Activated B cell treated with CpG ODN at 0.5 μM for 24 hours (primary cell): ENCODE measurements at regions not wholly inside any gene's neighbourhood (a gene's known extent, or its start where the extent isn't known, plus 50 kb on each side); places are given as distances from the start of the nearest gene placed in this dataset.

Experiments used
- ATAC-seq: fragments of 200-7000 bp; cut with Tn5 transposase; one replicate; pipeline ENCODE4 v1.10.0; 2021; ENCODE audit warnings: low read depth, mild to moderate bottlenecking, moderate library complexity
- CTCF ChIA-PET: fragments of 350-600 bp; sonication (Branson Sonifier 250); formaldehyde crosslinking; loops from one replicate; lab custom pipeline; 2021; ENCODE audit warnings: antibody characterized with exemption; lab: Charles Lee
- POLR2A ChIA-PET: fragments of 350-600 bp; sonication (Branson Sonifier 250); formaldehyde crosslinking; loops from one replicate; lab custom pipeline; 2021; ENCODE audit warnings: antibody characterized with exemption; lab: Charles Lee
- DNase-seq: peaks from one replicate; pipeline ENCODE4 v3.0.0; 2022
- H3K27ac Mint-ChIP-seq: one replicate; pipeline ENCODE4 v1.8.0; 2020; ENCODE audit warnings: mixed read lengths
- H3K27me3 Mint-ChIP-seq: one replicate; pipeline ENCODE4 v1.8.0; 2021; ENCODE audit warnings: mixed read lengths
- H3K36me3 Mint-ChIP-seq: one replicate; pipeline ENCODE4 v1.8.0; 2021; ENCODE audit warnings: low read depth, mixed read lengths
- H3K4me1 Mint-ChIP-seq: one replicate; pipeline ENCODE4 v1.8.0; 2021; ENCODE audit warnings: mixed read lengths
- H3K4me3 Mint-ChIP-seq: one replicate; pipeline ENCODE4 v1.8.0; 2020; ENCODE audit warnings: mild to moderate bottlenecking, mixed read lengths
- H3K9me3 Mint-ChIP-seq: one replicate; pipeline ENCODE4 v1.8.0; 2020; ENCODE audit warnings: mixed read lengths
- intact Hi-C: fragments of 100-400 bp; cut with micrococcal nuclease; formaldehyde crosslinking; loops from one replicate; pipeline ENCODE4 v1.15.1; 2024
- TF ChIP-seq, protein P1 (sequence below): fragments of 200-600 bp; IDR thresholded peaks from one replicate; pipeline ENCODE4 v1.8.0; 2022; ENCODE audit warnings: antibody characterized with exemption, mild to moderate bottlenecking

DNA sequence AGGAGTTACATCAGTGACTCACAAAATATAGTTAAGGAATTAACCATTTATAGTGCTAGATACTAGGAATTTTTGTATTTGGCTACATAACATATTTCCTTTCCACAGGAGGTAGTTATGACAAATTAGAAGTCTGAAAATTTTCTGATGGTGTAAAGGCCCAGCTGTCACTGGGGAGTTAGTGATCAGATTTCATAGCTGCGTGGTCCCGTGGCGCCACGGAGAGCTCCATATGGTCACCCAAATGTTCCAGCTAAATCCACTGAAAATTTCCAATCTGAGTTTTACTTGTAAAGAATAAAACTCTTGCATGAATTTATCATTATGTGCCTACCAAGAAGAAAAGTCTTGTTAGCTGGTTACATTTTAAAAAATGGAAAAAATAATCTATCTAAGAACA is 368.9 kb upstream of the PLSCR5 start:
- no peaks in the 10 kb centered on the region for H3K27me3 Mint-ChIP-seq
- peaks cover 3% of the 10 kb centered on the region for H3K9me3 Mint-ChIP-seq
- ATAC-seq (no peak), DNase-seq (no peak)
- H3K4me3 Mint-ChIP-seq = no peak overlapping the region
- ChIA-PET CTCF (no interaction called here), POLR2A (no interaction called here)
- H3K27ac Mint-ChIP-seq = no peak overlapping the region
- H3K36me3 Mint-ChIP-seq = no peaks in the 10 kb centered on the region
- intact Hi-C loops = no loop called here
- TF ChIP-seq, protein P1, sequence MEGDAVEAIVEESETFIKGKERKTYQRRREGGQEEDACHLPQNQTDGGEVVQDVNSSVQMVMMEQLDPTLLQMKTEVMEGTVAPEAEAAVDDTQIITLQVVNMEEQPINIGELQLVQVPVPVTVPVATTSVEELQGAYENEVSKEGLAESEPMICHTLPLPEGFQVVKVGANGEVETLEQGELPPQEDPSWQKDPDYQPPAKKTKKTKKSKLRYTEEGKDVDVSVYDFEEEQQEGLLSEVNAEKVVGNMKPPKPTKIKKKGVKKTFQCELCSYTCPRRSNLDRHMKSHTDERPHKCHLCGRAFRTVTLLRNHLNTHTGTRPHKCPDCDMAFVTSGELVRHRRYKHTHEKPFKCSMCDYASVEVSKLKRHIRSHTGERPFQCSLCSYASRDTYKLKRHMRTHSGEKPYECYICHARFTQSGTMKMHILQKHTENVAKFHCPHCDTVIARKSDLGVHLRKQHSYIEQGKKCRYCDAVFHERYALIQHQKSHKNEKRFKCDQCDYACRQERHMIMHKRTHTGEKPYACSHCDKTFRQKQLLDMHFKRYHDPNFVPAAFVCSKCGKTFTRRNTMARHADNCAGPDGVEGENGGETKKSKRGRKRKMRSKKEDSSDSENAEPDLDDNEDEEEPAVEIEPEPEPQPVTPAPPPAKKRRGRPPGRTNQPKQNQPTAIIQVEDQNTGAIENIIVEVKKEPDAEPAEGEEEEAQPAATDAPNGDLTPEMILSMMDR = no peak
- no peaks in the 10 kb centered on the region for H3K4me1 Mint-ChIP-seq

DNA sequence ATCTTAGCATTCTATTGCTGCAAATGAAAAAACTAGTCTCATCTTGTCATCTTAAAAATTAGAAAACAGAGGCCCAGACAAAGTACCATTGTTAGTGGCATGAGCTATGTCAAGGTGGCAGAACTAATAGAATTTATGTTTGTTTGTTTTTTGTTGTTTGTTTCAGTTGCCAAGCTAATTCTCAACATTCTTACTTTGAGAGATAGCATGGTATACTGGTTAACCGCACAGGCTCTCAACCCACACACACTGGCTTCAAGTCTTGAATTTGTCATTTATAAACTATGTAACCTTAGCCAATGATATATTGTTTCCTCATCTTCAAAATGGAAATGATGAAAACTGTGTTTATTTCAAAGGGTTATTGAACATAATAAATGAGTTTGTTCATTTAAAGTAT is 367.6 kb upstream of the PLSCR5 start:
- Mint-ChIP-seq H3K4me3 (no peak overlapping the region), H3K27me3 (no peaks in the 10 kb centered on the region), H3K9me3 (peaks cover 6% of the 10 kb centered on the region), H3K36me3 (no peaks in the 10 kb centered on the region), H3K27ac (no peak overlapping the region), H3K4me1 (no peaks in the 10 kb centered on the region)
- ATAC-seq (no peak), DNase-seq (no peak)
- ChIA-PET CTCF (no interaction called here), POLR2A (no interaction called here)
- TF ChIP-seq, protein P1 = no peak
- intact Hi-C loops = no loop called here

DNA sequence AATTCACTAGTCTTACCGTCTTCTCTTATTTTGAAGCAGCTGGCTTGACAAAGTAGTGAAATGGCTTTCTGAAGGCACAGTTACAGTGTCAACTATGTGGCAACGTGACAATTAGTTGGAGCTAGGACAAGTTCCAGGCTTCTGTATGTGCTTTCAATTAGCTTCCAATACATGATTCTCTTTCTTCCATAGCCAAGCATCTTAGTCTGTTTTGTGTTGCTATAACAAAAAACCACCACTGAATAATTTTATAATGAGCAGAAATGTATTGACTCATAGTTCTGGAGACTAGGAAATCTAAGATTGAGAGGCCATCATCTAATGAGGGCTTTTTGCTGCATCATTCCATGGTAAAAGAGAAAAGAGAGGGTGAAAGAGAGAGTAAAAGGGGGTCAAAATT is 365.1 kb upstream of the PLSCR5 start:
- Mint-ChIP-seq H3K4me3 (no peak overlapping the region), H3K27me3 (no peaks in the 10 kb centered on the region), H3K27ac (no peak overlapping the region), H3K36me3 (no peaks in the 10 kb centered on the region), H3K9me3 (peaks cover 6% of the 10 kb centered on the region), H3K4me1 (no peaks in the 10 kb centered on the region)
- no peak for DNase-seq
- POLR2A ChIA-PET = no interaction called here
- TF ChIP-seq, protein P1 = no peak
- intact Hi-C loops = no loop called here
- no peak for ATAC-seq
- CTCF ChIA-PET = no interaction called here

DNA sequence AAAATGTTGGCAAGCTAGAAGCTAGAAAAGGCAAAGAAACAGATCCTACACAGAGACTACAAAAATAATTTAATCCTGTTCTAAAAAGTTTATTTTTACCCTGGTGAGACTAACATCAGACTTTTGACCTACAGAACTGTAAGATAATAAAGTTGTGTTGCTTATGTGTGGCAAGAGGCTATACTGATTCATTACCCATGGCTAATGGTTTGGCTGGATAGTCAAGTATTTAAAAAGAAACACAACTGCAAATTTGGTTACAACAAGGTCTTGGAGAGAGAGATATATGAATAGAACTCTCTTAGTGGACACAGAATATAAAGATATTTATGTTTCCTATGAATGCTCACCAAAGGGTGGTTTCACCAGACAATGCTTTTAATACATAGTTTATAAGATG is 364.2 kb upstream of the PLSCR5 start:
- CTCF ChIA-PET = no interaction called here
- H3K4me3 Mint-ChIP-seq = no peak overlapping the region
- H3K27me3 Mint-ChIP-seq = no peaks in the 10 kb centered on the region

DNA sequence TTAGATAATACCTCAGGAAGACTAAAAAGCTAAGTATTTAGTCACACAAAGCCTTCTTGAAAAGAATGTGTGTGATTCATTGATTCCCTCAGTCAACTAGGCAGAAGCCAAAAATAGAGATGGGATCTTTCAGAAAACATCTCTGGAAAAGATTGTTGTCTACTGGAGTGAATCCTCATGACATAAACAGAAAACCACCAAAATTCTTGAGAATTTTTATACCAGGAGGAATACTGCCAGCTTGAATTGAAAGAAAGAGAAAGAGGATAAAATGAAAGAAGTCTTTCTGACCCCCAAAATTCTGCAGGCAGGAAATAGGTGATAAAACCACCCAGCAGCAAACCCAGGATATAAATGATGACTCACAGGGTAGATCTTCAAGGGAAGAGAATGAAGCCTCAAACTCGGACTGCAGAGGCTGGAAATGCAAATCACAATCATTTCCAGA is 363.1 kb upstream of the PLSCR5 start:
- ChIA-PET CTCF (no interaction called here), POLR2A (no interaction called here)
- no peak for ATAC-seq
- Mint-ChIP-seq H3K9me3 (peaks cover 4% of the 10 kb centered on the region), H3K36me3 (no peaks in the 10 kb centered on the region), H3K4me1 (no peaks in the 10 kb centered on the region), H3K4me3 (no peak overlapping the region), H3K27ac (no peak overlapping the region), H3K27me3 (no peaks in the 10 kb centered on the region)
- intact Hi-C loops = no loop called here
- TF ChIP-seq, protein P1 = no peak
- no peak for DNase-seq

More for the DNA sequence above, 364.2 kb upstream of the PLSCR5 start:
- H3K9me3 Mint-ChIP-seq = peaks cover 6% of the 10 kb centered on the region
- POLR2A ChIA-PET = no interaction called here
- TF ChIP-seq, protein P1 = no peak
- H3K4me1 Mint-ChIP-seq = no peaks in the 10 kb centered on the region
- no peak for DNase-seq
- intact Hi-C loops = no loop called here
- no peak for ATAC-seq
- H3K36me3 Mint-ChIP-seq = no peaks in the 10 kb centered on the region
- no peak overlapping the region for H3K27ac Mint-ChIP-seq
